ENCODE measurements at regions not wholly inside any gene's neighbourhood (a gene's known extent, or its start where the extent isn't known, plus 50 kb on each side); places are given as distances from the start of the nearest gene placed in this dataset.
"Not testable (repeated sequence)": the region's sequence is repeated elsewhere in the genome, so short reads cannot be mapped to it uniquely, and the experiment has no call there.

- no peak for DNase-seq
- no peak for TF ChIP-seq POLR2A (IDR thresholded peaks at IDR 0.05)
- TF ChIP-seq, protein P1, sequence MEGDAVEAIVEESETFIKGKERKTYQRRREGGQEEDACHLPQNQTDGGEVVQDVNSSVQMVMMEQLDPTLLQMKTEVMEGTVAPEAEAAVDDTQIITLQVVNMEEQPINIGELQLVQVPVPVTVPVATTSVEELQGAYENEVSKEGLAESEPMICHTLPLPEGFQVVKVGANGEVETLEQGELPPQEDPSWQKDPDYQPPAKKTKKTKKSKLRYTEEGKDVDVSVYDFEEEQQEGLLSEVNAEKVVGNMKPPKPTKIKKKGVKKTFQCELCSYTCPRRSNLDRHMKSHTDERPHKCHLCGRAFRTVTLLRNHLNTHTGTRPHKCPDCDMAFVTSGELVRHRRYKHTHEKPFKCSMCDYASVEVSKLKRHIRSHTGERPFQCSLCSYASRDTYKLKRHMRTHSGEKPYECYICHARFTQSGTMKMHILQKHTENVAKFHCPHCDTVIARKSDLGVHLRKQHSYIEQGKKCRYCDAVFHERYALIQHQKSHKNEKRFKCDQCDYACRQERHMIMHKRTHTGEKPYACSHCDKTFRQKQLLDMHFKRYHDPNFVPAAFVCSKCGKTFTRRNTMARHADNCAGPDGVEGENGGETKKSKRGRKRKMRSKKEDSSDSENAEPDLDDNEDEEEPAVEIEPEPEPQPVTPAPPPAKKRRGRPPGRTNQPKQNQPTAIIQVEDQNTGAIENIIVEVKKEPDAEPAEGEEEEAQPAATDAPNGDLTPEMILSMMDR (IDR thresholded peaks at IDR 0.05) = no peak
- Histone ChIP-seq H3K4me3 (no peak overlapping the region), H3K27me3 (no peaks in the 10 kb centered on the region), H3K27ac (no peak overlapping the region), H3K4me1 (no peaks in the 10 kb centered on the region), H3K36me3 (no peaks in the 10 kb centered on the region), H3K9me3 (peaks cover 0 to 10% (median 5%) of the 10 kb centered on the region in 3 donors)
- intact Hi-C loops (cut with DNase I) = no loop called here
- WGBS, 2 donors = 90 to 91% methylated on average over 3 of the region's 3 CpGs
Measured at GRCh38 chr9:30534455-30534854, 1850.0 kb upstream of the ACO1 start.

- Histone ChIP-seq H3K9me3 (peaks cover 0 to 10% (median 5%) of the 10 kb centered on the region in 3 donors), H3K4me3 (no peak overlapping the region), H3K27me3 (no peaks in the 10 kb centered on the region), H3K4me1 (no peaks in the 10 kb centered on the region), H3K27ac (no peak overlapping the region), H3K36me3 (no peaks in the 10 kb centered on the region)
- intact Hi-C loops (cut with DNase I) = no loop called here
- no peak for DNase-seq
- WGBS, 2 donors = 57 to 73% methylated on average over 2 of the region's 2 CpGs
- no peak for TF ChIP-seq POLR2A (IDR thresholded peaks at IDR 0.05)
- TF ChIP-seq, protein P1 (IDR thresholded peaks at IDR 0.05) = no peak
Measured at GRCh38 chr9:30534896-30535295, 1849.5 kb upstream of the ACO1 start.

GRCh38 chr9:30536494-30536893 is 1847.9 kb upstream of the ACO1 start:
- Histone ChIP-seq H3K36me3 (no peaks in the 10 kb centered on the region), H3K27me3 (no peaks in the 10 kb centered on the region), H3K9me3 (peaks cover 0 to 10% (median 5%) of the 10 kb centered on the region in 3 donors), H3K4me1 (no peaks in the 10 kb centered on the region), H3K27ac (no peak overlapping the region), H3K4me3 (no peak overlapping the region)
- DNase-seq = no peak
- 50 to 72% methylated on average over 2 to 3 of the region's 3 CpGs for WGBS, 2 donors
- intact Hi-C loops (cut with DNase I) = no loop called here
- TF ChIP-seq, protein P1 (IDR thresholded peaks at IDR 0.05) = no peak
- no peak for TF ChIP-seq POLR2A (IDR thresholded peaks at IDR 0.05)

- 89% methylated on average over 11 of the region's 15 CpGs; no CpG with 5 or more reads in 1 of the 2 donors for WGBS, 2 donors
- DNase-seq; H3K27me3 ChIP-seq; intact Hi-C loops (cut with DNase I); H3K4me3 ChIP-seq; H3K36me3 ChIP-seq; H3K27ac ChIP-seq; H3K4me1 ChIP-seq: not testable (repeated sequence)
- peaks cover 0 to 10% (median 5%) of the 10 kb centered on the region in 3 donors for H3K9me3 ChIP-seq
Measured at GRCh38 chr9:30539696-30540095, 1844.7 kb upstream of the ACO1 start.

- WGBS, 2 donors = 85 to 91% methylated on average over 15 to 16 of the region's 28 CpGs
- no peaks in the 10 kb centered on the region for H3K4me1 ChIP-seq
- H3K4me3 ChIP-seq = no peak overlapping the region
- no peak for DNase-seq
- H3K27me3 ChIP-seq = no peaks in the 10 kb centered on the region
- TF ChIP-seq, protein P1 (IDR thresholded peaks at IDR 0.05) = no peak
- TF ChIP-seq POLR2A (IDR thresholded peaks at IDR 0.05) = no peak
- intact Hi-C loops (cut with DNase I) = no loop called here
- H3K36me3 ChIP-seq = no peaks in the 10 kb centered on the region
- H3K9me3 ChIP-seq = peaks cover 0 to 16% (median 8%) of the 10 kb centered on the region in 3 donors
- no peak overlapping the region for H3K27ac ChIP-seq
Measured at GRCh38 chr9:30574355-30575151, 1809.9 kb upstream of the ACO1 start.
